ENCODE measurements at regions not wholly inside any gene's neighbourhood (a gene's known extent, or its start where the extent isn't known, plus 50 kb on each side); places are given as distances from the start of the nearest gene placed in this dataset.

DNA sequence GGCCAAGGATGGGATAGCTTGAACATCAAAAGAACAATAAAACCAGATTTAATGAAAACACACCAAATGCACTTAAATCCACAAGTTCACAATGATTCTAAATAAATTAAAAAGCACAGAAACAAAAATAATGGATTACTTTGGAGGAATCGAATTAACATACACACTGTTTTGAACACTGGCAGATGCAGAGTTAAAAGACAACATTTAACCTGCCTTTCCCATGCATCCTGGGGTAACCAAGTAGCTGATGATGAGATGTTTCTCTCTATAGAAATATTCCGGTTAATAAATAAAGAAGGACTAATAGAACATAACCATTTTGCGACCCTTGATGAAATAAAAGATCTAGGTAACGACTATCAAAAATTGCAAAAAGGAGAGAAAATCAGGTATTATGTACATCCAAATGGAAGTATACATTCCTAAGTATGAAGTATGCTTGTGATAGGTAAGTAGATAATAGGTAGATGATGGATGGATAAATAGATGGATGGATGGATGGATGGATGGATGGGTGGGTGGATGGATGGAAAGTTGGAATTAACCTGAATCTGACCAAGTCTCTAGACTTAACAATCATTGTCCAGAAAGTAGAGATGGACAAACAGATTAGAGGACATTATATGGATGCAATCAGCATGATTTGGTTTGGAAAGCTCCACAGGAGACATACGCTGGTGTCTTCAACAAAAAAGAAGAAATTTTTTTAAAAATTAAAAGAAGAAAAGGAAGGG lies 57.4 kb upstream of the MYCN start:
- TF ChIP-seq, protein P1, sequence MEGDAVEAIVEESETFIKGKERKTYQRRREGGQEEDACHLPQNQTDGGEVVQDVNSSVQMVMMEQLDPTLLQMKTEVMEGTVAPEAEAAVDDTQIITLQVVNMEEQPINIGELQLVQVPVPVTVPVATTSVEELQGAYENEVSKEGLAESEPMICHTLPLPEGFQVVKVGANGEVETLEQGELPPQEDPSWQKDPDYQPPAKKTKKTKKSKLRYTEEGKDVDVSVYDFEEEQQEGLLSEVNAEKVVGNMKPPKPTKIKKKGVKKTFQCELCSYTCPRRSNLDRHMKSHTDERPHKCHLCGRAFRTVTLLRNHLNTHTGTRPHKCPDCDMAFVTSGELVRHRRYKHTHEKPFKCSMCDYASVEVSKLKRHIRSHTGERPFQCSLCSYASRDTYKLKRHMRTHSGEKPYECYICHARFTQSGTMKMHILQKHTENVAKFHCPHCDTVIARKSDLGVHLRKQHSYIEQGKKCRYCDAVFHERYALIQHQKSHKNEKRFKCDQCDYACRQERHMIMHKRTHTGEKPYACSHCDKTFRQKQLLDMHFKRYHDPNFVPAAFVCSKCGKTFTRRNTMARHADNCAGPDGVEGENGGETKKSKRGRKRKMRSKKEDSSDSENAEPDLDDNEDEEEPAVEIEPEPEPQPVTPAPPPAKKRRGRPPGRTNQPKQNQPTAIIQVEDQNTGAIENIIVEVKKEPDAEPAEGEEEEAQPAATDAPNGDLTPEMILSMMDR (IDR thresholded peaks at IDR 0.05; ENCODE audit: low read length, missing control alignments): no peak
- H3K4me3 ChIP-seq (replicated peaks; ENCODE audit: low read depth, low read length): no peak overlapping the region
- no peak for DNase-seq (ENCODE audit: low read depth)

DNA sequence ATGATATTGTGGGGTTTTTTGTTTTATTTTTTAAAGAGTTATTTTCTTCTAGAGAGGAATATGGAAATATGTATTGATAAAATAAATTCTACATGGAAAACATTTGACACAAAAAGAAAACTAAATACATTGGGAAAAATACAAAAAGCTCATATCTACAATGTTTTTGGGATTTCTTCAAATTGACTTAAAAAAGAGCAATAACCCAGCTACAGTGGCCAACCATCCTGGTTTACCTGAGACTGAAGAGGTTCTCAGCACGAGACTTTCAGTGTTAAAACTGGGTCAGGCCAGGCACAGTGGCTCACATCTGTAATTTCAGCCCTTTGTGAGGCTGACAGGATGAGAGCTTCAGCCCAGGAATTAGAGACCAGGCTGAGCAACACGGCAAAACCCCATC lies 56.7 kb upstream of the MYCN start:
- TF ChIP-seq, protein P1 (IDR thresholded peaks at IDR 0.05; ENCODE audit: low read length, missing control alignments): no peak
- H3K4me3 ChIP-seq (replicated peaks; ENCODE audit: low read depth, low read length): no peak overlapping the region
- no peak for DNase-seq (ENCODE audit: low read depth)

DNA sequence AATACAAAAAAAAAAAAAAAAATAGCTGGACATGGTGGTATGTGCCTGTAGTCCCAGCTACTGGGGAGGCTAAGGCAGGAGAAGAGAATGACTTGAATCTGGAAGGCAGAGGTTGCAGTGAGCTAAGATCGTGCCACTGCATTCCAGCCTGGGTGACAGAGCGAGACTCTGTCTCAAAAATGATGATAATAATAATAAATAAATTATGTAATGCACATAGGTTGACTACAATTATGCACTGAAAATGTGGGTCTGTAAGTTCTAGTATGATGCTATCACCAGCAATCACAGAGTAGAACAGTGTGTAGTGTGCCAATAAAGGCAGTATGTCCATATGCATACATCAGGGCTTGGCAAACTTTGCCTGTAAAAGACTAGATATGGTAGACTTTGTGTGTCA lies 55.6 kb upstream of the MYCN start:
- H3K4me3 ChIP-seq (replicated peaks; ENCODE audit: low read depth, low read length): no peak overlapping the region
- TF ChIP-seq, protein P1 (IDR thresholded peaks at IDR 0.05; ENCODE audit: low read length, missing control alignments): no peak
- DNase-seq (ENCODE audit: low read depth): no peak

DNA sequence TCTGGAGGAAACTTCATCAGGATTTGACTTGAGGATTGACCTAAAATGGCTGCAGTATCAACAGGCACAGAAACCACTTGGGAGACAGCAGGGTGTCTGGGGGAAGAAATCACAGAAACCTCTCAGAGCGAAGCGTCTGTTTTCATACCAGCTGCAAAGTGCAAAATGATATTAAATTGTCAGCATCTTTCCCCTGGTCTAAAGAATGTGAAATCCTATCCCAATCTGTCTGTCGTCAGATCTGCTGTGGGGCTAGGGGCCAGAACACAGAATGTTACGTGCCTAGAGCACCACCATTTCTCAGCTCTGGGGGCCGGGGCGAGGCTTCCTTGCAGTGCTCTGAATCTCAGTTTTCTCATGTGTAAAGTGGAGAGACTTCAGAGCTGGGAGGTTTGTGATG lies 54.1 kb upstream of the MYCN start:
- TF ChIP-seq, protein P1 (IDR thresholded peaks at IDR 0.05; ENCODE audit: low read length, missing control alignments): no peak
- DNase-seq (ENCODE audit: low read depth): no peak
- H3K4me3 ChIP-seq (replicated peaks; ENCODE audit: low read depth, low read length): no peak overlapping the region

- TF ChIP-seq, protein P1 (IDR thresholded peaks at IDR 0.05; ENCODE audit: low read length, missing control alignments): no peak
- no peak for DNase-seq (ENCODE audit: low read depth)
- H3K4me3 ChIP-seq (replicated peaks; ENCODE audit: low read depth, low read length): no peak overlapping the region
Measured at GRCh38 chr2:15889442-15890123, 50.8 kb upstream of the MYCN start.

GRCh38 chr2:15890124-15890754 lies 50.1 kb upstream of the MYCN start:
- TF ChIP-seq, protein P1 (IDR thresholded peaks at IDR 0.05; ENCODE audit: low read length, missing control alignments): no peak
- DNase-seq (ENCODE audit: low read depth): no peak
- H3K4me3 ChIP-seq (replicated peaks; ENCODE audit: low read depth, low read length): no peak overlapping the region
